SK-N-MC (cell line): ENCODE measurements at regions not wholly inside any gene's neighbourhood (a gene's known extent, or its start where the extent isn't known, plus 50 kb on each side); places are given as distances from the start of the nearest gene placed in this dataset.

Experiments used
- EZH2 ChIP-seq: fragments of 200-600 bp; sonication (generic); IDR thresholded peaks from one replicate; pipeline ENCODE4 v1.6.1; 2017; ENCODE audit warnings: antibody characterized with exemption
- POLR2AphosphoS5 ChIP-seq: IDR thresholded peaks from 2 replicates; pipeline ENCODE4 v1.6.1; 2012; ENCODE audit warnings: mild to moderate bottlenecking, low read depth, low read length, borderline replicate concordance

DNA sequence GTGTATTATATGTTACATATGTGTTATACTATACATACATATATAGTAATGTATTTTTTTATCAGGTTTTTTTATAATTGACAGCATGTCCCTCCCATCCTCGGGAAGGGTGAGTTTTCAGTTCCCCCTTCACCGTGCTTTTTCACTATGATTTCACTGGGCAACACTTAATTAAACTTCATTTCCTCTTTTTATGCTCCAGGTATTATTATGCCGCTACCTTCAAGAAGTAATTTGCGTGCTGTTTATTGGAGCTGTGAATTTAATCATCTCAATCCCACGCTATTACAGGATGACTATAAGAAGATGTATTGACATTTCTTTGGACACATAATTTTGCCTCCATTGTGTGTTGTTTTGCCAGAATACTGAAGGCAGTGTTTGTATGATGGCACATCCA, 228.6 kb downstream of the SAMD5 start:
- TF ChIP-seq EZH2: no peak
- TF ChIP-seq POLR2AphosphoS5: no peak
